HepG2 (cell line): ENCODE measurements at regions not wholly inside any gene's neighbourhood (a gene's known extent, or its start where the extent isn't known, plus 50 kb on each side); places are given as distances from the start of the nearest gene placed in this dataset.

Experiments used
- ATAC-seq: fragments of 200-7000 bp; cut with Tn5 transposase; 3 replicates; pipeline ENCODE4 v1.9.1; 2020; ENCODE audit warnings: mild to moderate bottlenecking, moderate library complexity
- BruUV-seq: library from RNA; stranded (reverse); fragments of 400-500 nt; replicated peaks from 2 replicates; lab custom pipeline; 2021; lab: Mats Ljungman, UMichigan
- CTCF ChIA-PET: fragments of 300-600 bp; formaldehyde crosslinking; extraction: SDS; loops from one replicate; lab custom pipeline; 2021; ENCODE audit warnings: low total read pairs, inconsistent platforms, low intra/inter-chr PET ratio; lab: Yijun Ruan, JAX
- POLR2A ChIA-PET: fragments of 350-600 bp; sonication (Branson Sonifier 250); formaldehyde crosslinking; loops from one replicate; lab custom pipeline; 2020; ENCODE audit warnings: antibody characterized with exemption, inconsistent platforms; lab: Yijun Ruan, JAX
- DNase-seq: peaks from one replicate; pipeline ENCODE4 v3.0.0-alpha.2; 2015; ENCODE audit warnings: low spot score
- FAIRE-seq: peaks from 3 replicates; lab custom pipeline; 2011; peaks lifted over from hg19 to GRCh38; lab: Jason Lieb, UNC
- H2AFZ ChIP-seq: one replicate; pipeline ENCODE4 v1.6.1; 2011; ENCODE audit warnings: low read length, inconsistent platforms
- H3K27ac ChIP-seq: fragments of 300-600 bp; 3 replicates; pipeline ENCODE4 v1.8.0; 2011; ENCODE audit warnings: mixed run types, mild to moderate bottlenecking, mixed read lengths, low read length, inconsistent platforms; ENCODE audit not compliant: insufficient read depth; ENCODE audit errors: extremely low read length
- H3K27me3 ChIP-seq, 2 experiments: fragments of 200-600 bp in 1 of 2; 2 replicates in 1 of 2; 3 replicates in 1 of 2; pipeline versions ENCODE4 v1.6.0 to v1.8.0; 2011; ENCODE audit warnings: low read length in 2 of 2, mild to moderate bottlenecking in 2 of 2, moderate library complexity in 2 of 2, inconsistent platforms in 1 of 2; ENCODE audit not compliant: insufficient read depth in 2 of 2, control insufficient read depth in 1 of 2
- H3K36me3 ChIP-seq, 2 experiments: fragments of 200-600 bp in 1 of 2; replicated peaks in 1 of 2; 2 replicates in 1 of 2; 3 replicates in 1 of 2; pipeline versions ENCODE4 v1.5.1 to v1.8.0; 2011; ENCODE audit warnings: low read length in 2 of 2, inconsistent platforms in 1 of 2; ENCODE audit not compliant: insufficient read depth in 2 of 2, control insufficient read depth in 1 of 2
- H3K4me1 ChIP-seq: 2 replicates; pipeline ENCODE4 v1.5.1; 2012; ENCODE audit warnings: low read length, inconsistent platforms; ENCODE audit not compliant: insufficient read depth
- H3K4me2 ChIP-seq: 2 replicates; pipeline ENCODE4 v1.6.0; 2011; ENCODE audit warnings: low read depth, low read length, inconsistent platforms
- H3K4me3 ChIP-seq, 3 experiments: fragments of 200-600 bp in 1 of 3; sonication (generic), shearing (Covaris generic) in 1 of 3; replicated peaks in 1 of 3; 2 replicates each; pipeline ENCODE4 v1.5.1; 2011 to 2016; ENCODE audit warnings: low read length in 3 of 3, inconsistent platforms in 2 of 3, low read depth in 2 of 3, mild to moderate bottlenecking in 2 of 3, control low read depth in 1 of 3, mixed read lengths in 1 of 3; ENCODE audit not compliant: insufficient read depth in 1 of 3
- H3K79me2 ChIP-seq: one replicate; pipeline ENCODE4 v1.6.1; 2011; ENCODE audit warnings: low read length, inconsistent platforms; ENCODE audit not compliant: insufficient read depth
- H3K9ac ChIP-seq: 2 replicates; pipeline ENCODE4 v1.6.0; 2011; ENCODE audit warnings: mild to moderate bottlenecking, low read depth, low read length, inconsistent platforms; ENCODE audit not compliant: insufficient read depth
- H3K9me3 ChIP-seq: 2 replicates; pipeline ENCODE4 v1.5.1; 2012; ENCODE audit warnings: mild to moderate bottlenecking, low read length
- H4K20me1 ChIP-seq: 2 replicates; pipeline ENCODE4 v1.6.0; 2011; ENCODE audit warnings: inconsistent platforms, mild to moderate bottlenecking, low read length, moderate library complexity; ENCODE audit not compliant: insufficient read depth
- DZIP1 ChIP-seq: sonication (generic); formaldehyde crosslinking; IDR thresholded peaks from 2 replicates; pipeline ENCODE4 v1.5.0; 2020; ENCODE audit warnings: mild to moderate bottlenecking, missing genetic modification reagents
- FLYWCH1 ChIP-seq: sonication (generic); formaldehyde crosslinking; IDR thresholded peaks from 2 replicates; pipeline ENCODE4 v1.8.1; 2023; ENCODE audit warnings: mild to moderate bottlenecking, missing genetic modification reagents
- HMGXB3 ChIP-seq: sonication (generic); formaldehyde crosslinking; IDR thresholded peaks from 2 replicates; pipeline ENCODE4 v1.4.0; 2020; ENCODE audit warnings: missing genetic modification reagents, borderline replicate concordance
- HOMEZ ChIP-seq: IDR thresholded peaks from 2 replicates; pipeline ENCODE4 v1.6.1; 2016; ENCODE audit warnings: low read depth
- MAFK ChIP-seq, 2 experiments: IDR thresholded peaks in 1 of 2; conservative IDR thresholded peaks in 1 of 2; 2 replicates each; pipeline ENCODE4 v1.6.1; 2011; ENCODE audit warnings: improper control_type of control experiment in 2 of 2, low read length in 2 of 2
- ZNF101 ChIP-seq: sonication (generic); formaldehyde crosslinking; IDR thresholded peaks from 2 replicates; pipeline ENCODE4 v1.4.0; 2020; ENCODE audit warnings: mild to moderate bottlenecking, low read depth, missing genetic modification reagents, borderline replicate concordance
- ZNF205 ChIP-seq: IDR thresholded peaks from 2 replicates; pipeline ENCODE4 v1.6.1; 2018; ENCODE audit warnings: missing biosample characterization, missing genetic modification reagents
- ZNF33B ChIP-seq: sonication (generic); formaldehyde crosslinking; IDR thresholded peaks from 2 replicates; pipeline ENCODE4 v1.5.1; 2020; ENCODE audit warnings: mild to moderate bottlenecking, missing genetic modification reagents
- ZNF513 ChIP-seq: sonication (generic); formaldehyde crosslinking; conservative IDR thresholded peaks from 2 replicates; pipeline ENCODE4 v1.5.0; 2020; ENCODE audit warnings: missing genetic modification reagents
- ZNF614 ChIP-seq: IDR thresholded peaks from 2 replicates; pipeline ENCODE4 v1.6.1; 2018; ENCODE audit warnings: missing biosample characterization, missing genetic modification reagents, inconsistent platforms, borderline replicate concordance
- ZNF619 ChIP-seq: sonication (generic); formaldehyde crosslinking; IDR thresholded peaks from 2 replicates; pipeline ENCODE4 v1.4.0; 2020; ENCODE audit warnings: mild to moderate bottlenecking, missing genetic modification reagents
- ZXDC ChIP-seq: sonication (generic); formaldehyde crosslinking; IDR thresholded peaks from 2 replicates; pipeline ENCODE4 v1.5.0; 2020; ENCODE audit warnings: mild to moderate bottlenecking, missing genetic modification reagents
- WGBS: methylation state at CpG from one replicate; pipeline ENCODE4 v1.1.6; 2017; ENCODE audit warnings: low lambda C conversion rate; 5-methylcytosine and 5-hydroxymethylcytosine counted together
- in situ Hi-C: cut with HindIII; loops from 2 replicates; pipeline ENCODE4 v1.10.0; 2017; ENCODE audit warnings: low pct_unique_long_range_greater_than_20kb; ENCODE audit not compliant: extremely low pct_ligation_motif_present
- intact Hi-C: fragments of 100-400 bp; cut with micrococcal nuclease; formaldehyde crosslinking; loops from one replicate; pipeline ENCODE4 v1.10.0; 2022; ENCODE audit not compliant: unreplicated experiment

GRCh38 chr18:66931010-66931409, 327.1 kb upstream of the CDH19 start:
- H3K9ac ChIP-seq = no peak overlapping the region
- intact Hi-C loops = no loop called here
- no peaks in the 10 kb centered on the region for H3K9me3 ChIP-seq
- no peaks in the 10 kb centered on the region for H4K20me1 ChIP-seq
- BruUV-seq = no TSS peak
- H3K4me2 ChIP-seq = no peak overlapping the region
- WGBS = 70% methylated on average over 11 of the region's 11 CpGs
- no peak overlapping the region for H2AFZ ChIP-seq
- ChIA-PET POLR2A (no interaction called here), CTCF (no interaction called here)
- H3K79me2 ChIP-seq = no peaks in the 10 kb centered on the region
- FAIRE-seq = no peak
- no peaks in the 10 kb centered on the region for H3K36me3 ChIP-seq
- in situ Hi-C loops = no loop called here
- H3K4me1 ChIP-seq = no peaks in the 10 kb centered on the region
- H3K27me3 ChIP-seq = no peaks in the 10 kb centered on the region
- no peak overlapping the region for H3K27ac ChIP-seq
- no peak for DNase-seq
- ATAC-seq = no peak
- no peak overlapping the region for H3K4me3 ChIP-seq
- TF ChIP-seq FLYWCH1 (CRISPR knock-in tag) = no peak
- no peak for TF ChIP-seq HMGXB3 (CRISPR knock-in tag)
- TF ChIP-seq ZNF513 (CRISPR knock-in tag) = no peak
- no peak for TF ChIP-seq DZIP1
- no peak for TF ChIP-seq ZNF101 (CRISPR knock-in tag)
- no peak for TF ChIP-seq ZNF33B (CRISPR knock-in tag)
- no peak for TF ChIP-seq ZNF205 (CRISPR knock-in tag)
- TF ChIP-seq ZNF614 = no peak
- TF ChIP-seq ZXDC (CRISPR knock-in tag) = no peak
- no peak for TF ChIP-seq ZNF619 (CRISPR knock-in tag)
- TF ChIP-seq MAFK (conservative IDR thresholded peaks at IDR 0.05 in 1 of 2, IDR thresholded peaks at IDR 0.05 in 1 of 2; ENCODE audit: low read length in 2 of 2) = no peak
- TF ChIP-seq HOMEZ = no peak
